NT2/D1 (cell line): ENCODE measurements at regions not wholly inside any gene's neighbourhood (a gene's known extent, or its start where the extent isn't known, plus 50 kb on each side); places are given as distances from the start of the nearest gene placed in this dataset.

Experiments
- SUZ12 ChIP-seq: IDR thresholded peaks from 2 replicates; pipeline ENCODE4 v1.6.1; 2011; ENCODE audit not compliant: insufficient read length, insufficient read depth; ENCODE audit errors: extremely low read depth
- YY1 ChIP-seq: IDR thresholded peaks from 2 replicates; pipeline ENCODE4 v1.6.1; 2011; ENCODE audit not compliant: insufficient read length, insufficient read depth
- ZNF274 ChIP-seq: IDR thresholded peaks from 2 replicates; pipeline ENCODE4 v1.6.1; 2011; ENCODE audit warnings: mild to moderate bottlenecking, low read depth, low read length

- no peak for TF ChIP-seq YY1
- no peak for TF ChIP-seq ZNF274
- no peak for TF ChIP-seq SUZ12
Observed at GRCh38 chr1:87400813-87401212, 72.1 kb downstream of the LMO4 start.
